DMS53 treated with DMSO at 0.1 percent for 48 hours (cell line): ENCODE measurements at regions not wholly inside any gene's neighbourhood (a gene's known extent, or its start where the extent isn't known, plus 50 kb on each side); places are given as distances from the start of the nearest gene placed in this dataset.

ENCODE experiments used
- DNase-seq: peaks from one replicate; lab custom pipeline; 2025; ENCODE audit not compliant: unreplicated experiment; lab: John Stamatoyannopoulos, UW

GRCh38 chr3:64917914-64918453 is 230.2 kb upstream of the ADAMTS9 start:
- no peak for DNase-seq

- DNase-seq, result no peak
These were observed 229.1 kb upstream of the ADAMTS9 start for GRCh38 chr3:64916937-64917336.

- no peak for DNase-seq
These were observed 228.5 kb upstream of the ADAMTS9 start for GRCh38 chr3:64916192-64916798.

GRCh38 chr3:64915778-64916177 is 228.0 kb upstream of the ADAMTS9 start:
- DNase-seq, result no peak

GRCh38 chr3:64913515-64913914 is 225.7 kb upstream of the ADAMTS9 start:
- no peak for DNase-seq

GRCh38 chr3:64911138-64911537 is 223.3 kb upstream of the ADAMTS9 start:
- DNase-seq, result no peak

GRCh38 chr3:64909757-64910467 is 222.1 kb upstream of the ADAMTS9 start:
- DNase-seq, result no peak

- DNase-seq, result no peak
These were observed 221.2 kb upstream of the ADAMTS9 start for GRCh38 chr3:64909011-64909410.

- no peak for DNase-seq
These were observed 220.5 kb upstream of the ADAMTS9 start for GRCh38 chr3:64908251-64908685.

- DNase-seq, result no peak
These were observed 218.2 kb upstream of the ADAMTS9 start for GRCh38 chr3:64905906-64906410.

- DNase-seq, result no peak
These were observed 215.2 kb upstream of the ADAMTS9 start for GRCh38 chr3:64903006-64903405.

GRCh38 chr3:64901986-64902516 is 214.3 kb upstream of the ADAMTS9 start:
- DNase-seq, result no peak

GRCh38 chr3:64901522-64901885 is 213.7 kb upstream of the ADAMTS9 start:
- no peak for DNase-seq

- DNase-seq, result no peak
These were observed 213.1 kb upstream of the ADAMTS9 start for GRCh38 chr3:64900617-64901521.

GRCh38 chr3:64900156-64900555 is 212.4 kb upstream of the ADAMTS9 start:
- DNase-seq, result no peak

- no peak for DNase-seq
These were observed 211.1 kb upstream of the ADAMTS9 start for GRCh38 chr3:64898941-64899340.

GRCh38 chr3:64895991-64896895 is 208.4 kb upstream of the ADAMTS9 start:
- DNase-seq, result no peak

- no peak for DNase-seq
These were observed 207.5 kb upstream of the ADAMTS9 start for GRCh38 chr3:64895106-64895990.

GRCh38 chr3:64894006-64894405 is 206.2 kb upstream of the ADAMTS9 start:
- no peak for DNase-seq
